AG10803 (cell line): ENCODE measurements at regions not wholly inside any gene's neighbourhood (a gene's known extent, or its start where the extent isn't known, plus 50 kb on each side); places are given as distances from the start of the nearest gene placed in this dataset.

Experiments used
- DNase-seq: peaks from one replicate; pipeline ENCODE4 v3.0.0; 2010; ENCODE audit warnings: low read depth
- H3K4me3 ChIP-seq: 2 replicates; pipeline ENCODE4 v1.5.1; 2011; ENCODE audit warnings: mild to moderate bottlenecking, low read length, control low read depth
- CTCF ChIP-seq: conservative IDR thresholded peaks from 2 replicates; pipeline ENCODE4 v1.5.1; 2011; ENCODE audit warnings: mild to moderate bottlenecking, low read length, control low read depth, inconsistent platforms

GRCh38 chr11:116454951-116455350 lies 317.8 kb downstream of the BUD13 start:
- TF ChIP-seq CTCF, result no peak
- H3K4me3 ChIP-seq, result no peak overlapping the region
- DNase-seq, result no peak

- TF ChIP-seq CTCF, result peak; percentile 71
- DNase-seq, result peak; percentile 46
- no peak overlapping the region for H3K4me3 ChIP-seq
Measured at GRCh38 chr11:116454020-116454645, 318.7 kb downstream of the BUD13 start.

GRCh38 chr11:116452461-116452860 lies 320.3 kb downstream of the BUD13 start:
- DNase-seq, result no peak
- TF ChIP-seq CTCF, result no peak

GRCh38 chr11:116449522-116449921 lies 323.3 kb downstream of the BUD13 start:
- H3K4me3 ChIP-seq, result no peak overlapping the region
- no peak for TF ChIP-seq CTCF
- DNase-seq, result no peak

More at GRCh38 chr11:116452461-116452860, 320.3 kb downstream of the BUD13 start:
- no peak overlapping the region for H3K4me3 ChIP-seq

GRCh38 chr11:116446048-116446941 lies 326.5 kb downstream of the BUD13 start:
- TF ChIP-seq CTCF, result no peak
- DNase-seq, result no peak
- H3K4me3 ChIP-seq, result no peak overlapping the region

GRCh38 chr11:116445108-116446047 lies 327.4 kb downstream of the BUD13 start:
- no peak for TF ChIP-seq CTCF
- no peak overlapping the region for H3K4me3 ChIP-seq
- DNase-seq, result no peak
